ENCODE measurements at regions not wholly inside any gene's neighbourhood (a gene's known extent, or its start where the extent isn't known, plus 50 kb on each side); places are given as distances from the start of the nearest gene placed in this dataset.

GRCh38 chr10:123565691-123566660 is 100.2 kb upstream of the GPR26 start:
- intact Hi-C loops (cut with DNase I) = no loop called here
- no peak for DNase-seq
- TF ChIP-seq POLR2A (IDR thresholded peaks at IDR 0.05) (no peak), CTCF (IDR thresholded peaks at IDR 0.05) (no peak)
- no peaks in the 10 kb centered on the region for H3K36me3 ChIP-seq
- H3K4me1 ChIP-seq = no peaks in the 10 kb centered on the region
- H3K27ac ChIP-seq = no peak overlapping the region
- H3K4me3 ChIP-seq = no peak overlapping the region
- WGBS, 2 donors = 81 to 84% methylated on average over 14 of the region's 14 CpGs
- peaks cover 0 to 66% (median 0%) of the 10 kb centered on the region in 4 donors for H3K27me3 ChIP-seq
- no peaks in the 10 kb centered on the region for H3K9me3 ChIP-seq

- intact Hi-C loops (cut with DNase I) = no loop called here
- Histone ChIP-seq H3K9me3 (no peaks in the 10 kb centered on the region), H3K36me3 (no peaks in the 10 kb centered on the region), H3K27ac (no peak overlapping the region), H3K4me3 (no peak overlapping the region), H3K27me3 (peaks cover 0 to 80% (median 2%) of the 10 kb centered on the region in 4 donors), H3K4me1 (peaks cover 0 to 4% (median 0%) of the 10 kb centered on the region in 3 donors)
- TF ChIP-seq CTCF (IDR thresholded peaks at IDR 0.05) = no peak
- no peak for TF ChIP-seq POLR2A (IDR thresholded peaks at IDR 0.05)
- WGBS, 2 donors = 67 to 87% methylated on average over 16 to 21 of the region's 21 CpGs
- DNase-seq = no peak
Observed at GRCh38 chr10:123567984-123568739, 98.0 kb upstream of the GPR26 start.

GRCh38 chr10:123568751-123569150 is 97.4 kb upstream of the GPR26 start:
- intact Hi-C loops (cut with DNase I) = no loop called here
- H3K27ac ChIP-seq = no peak overlapping the region
- H3K9me3 ChIP-seq = no peaks in the 10 kb centered on the region
- TF ChIP-seq CTCF (IDR thresholded peaks at IDR 0.05) (no peak), POLR2A (IDR thresholded peaks at IDR 0.05) (no peak)
- no peak for DNase-seq
- H3K4me3 ChIP-seq = no peak overlapping the region
- H3K27me3 ChIP-seq = peaks cover 0 to 80% (median 2%) of the 10 kb centered on the region in 4 donors
- WGBS, 2 donors = 60 to 67% methylated on average over 3 to 5 of the region's 6 CpGs
- peaks cover 0 to 6% (median 0%) of the 10 kb centered on the region in 3 donors for H3K4me1 ChIP-seq
- H3K36me3 ChIP-seq = no peaks in the 10 kb centered on the region

- Histone ChIP-seq H3K27me3 (peaks cover 0 to 88% (median 2%) of the 10 kb centered on the region in 4 donors), H3K27ac (no peak overlapping the region), H3K4me3 (no peak overlapping the region), H3K4me1 (peaks cover 0 to 6% (median 0%) of the 10 kb centered on the region in 3 donors), H3K36me3 (no peaks in the 10 kb centered on the region), H3K9me3 (no peaks in the 10 kb centered on the region)
- no peak for DNase-seq
- TF ChIP-seq POLR2A (IDR thresholded peaks at IDR 0.05) = no peak
- TF ChIP-seq CTCF (IDR thresholded peaks at IDR 0.05) = no peak
- WGBS, 2 donors = 65 to 70% methylated on average over 2 to 6 of the region's 7 CpGs
- intact Hi-C loops (cut with DNase I) = no loop called here
Observed at GRCh38 chr10:123569436-123570035, 96.6 kb upstream of the GPR26 start.

Measured in esophagus squamous epithelium (tissue), 5 donors.